ENCODE measurements at regions not wholly inside any gene's neighbourhood (a gene's known extent, or its start where the extent isn't known, plus 50 kb on each side); places are given as distances from the start of the nearest gene placed in this dataset.

- no peak overlapping the region for H3K27ac Mint-ChIP-seq (ENCODE audit: unreplicated experiment)
- no peaks in the 10 kb centered on the region for H3K36me3 Mint-ChIP-seq (ENCODE audit: unreplicated experiment)
- TF ChIP-seq CTCF (IDR thresholded peaks at IDR 0.05) = no peak
- no peaks in the 10 kb centered on the region for H3K9me3 Mint-ChIP-seq (ENCODE audit: unreplicated experiment)
- peaks cover 4% of the 10 kb centered on the region for H3K4me1 Mint-ChIP-seq (ENCODE audit: unreplicated experiment)
- H3K27me3 Mint-ChIP-seq (ENCODE audit: unreplicated experiment) = peaks cover 35% of the 10 kb centered on the region
- DNase-seq (ENCODE audit: extremely low spot score, unreplicated experiment) = no peak
- no peak overlapping the region for H3K4me3 Mint-ChIP-seq (ENCODE audit: unreplicated experiment)
Measured at GRCh38 chr5:176725521-176726280, 78.4 kb downstream of the TSPAN17 start.

- peaks cover 39% of the 10 kb centered on the region for H3K27me3 Mint-ChIP-seq (ENCODE audit: unreplicated experiment)
- H3K9me3 Mint-ChIP-seq (ENCODE audit: unreplicated experiment) = no peaks in the 10 kb centered on the region
- DNase-seq (ENCODE audit: extremely low spot score, unreplicated experiment) = no peak
- no peak overlapping the region for H3K4me3 Mint-ChIP-seq (ENCODE audit: unreplicated experiment)
- no peaks in the 10 kb centered on the region for H3K36me3 Mint-ChIP-seq (ENCODE audit: unreplicated experiment)
- H3K27ac Mint-ChIP-seq (ENCODE audit: unreplicated experiment) = no peak overlapping the region
- no peak for TF ChIP-seq CTCF (IDR thresholded peaks at IDR 0.05)
- peaks cover 4% of the 10 kb centered on the region for H3K4me1 Mint-ChIP-seq (ENCODE audit: unreplicated experiment)
Measured at GRCh38 chr5:176726746-176727527, 79.7 kb downstream of the TSPAN17 start.

- peaks cover 4% of the 10 kb centered on the region for H3K4me1 Mint-ChIP-seq (ENCODE audit: unreplicated experiment)
- no peak for DNase-seq (ENCODE audit: extremely low spot score, unreplicated experiment)
- no peaks in the 10 kb centered on the region for H3K36me3 Mint-ChIP-seq (ENCODE audit: unreplicated experiment)
- no peaks in the 10 kb centered on the region for H3K9me3 Mint-ChIP-seq (ENCODE audit: unreplicated experiment)
- H3K27me3 Mint-ChIP-seq (ENCODE audit: unreplicated experiment) = peaks cover 34% of the 10 kb centered on the region
- TF ChIP-seq CTCF (IDR thresholded peaks at IDR 0.05) = no peak
- H3K27ac Mint-ChIP-seq (ENCODE audit: unreplicated experiment) = no peak overlapping the region
- H3K4me3 Mint-ChIP-seq (ENCODE audit: unreplicated experiment) = no peak overlapping the region
Measured at GRCh38 chr5:176727528-176727900, 80.2 kb downstream of the TSPAN17 start.

- DNase-seq (ENCODE audit: extremely low spot score, unreplicated experiment) = no peak
- no peak overlapping the region for H3K4me3 Mint-ChIP-seq (ENCODE audit: unreplicated experiment)
- H3K9me3 Mint-ChIP-seq (ENCODE audit: unreplicated experiment) = no peaks in the 10 kb centered on the region
Measured at GRCh38 chr5:176727983-176728675, 80.8 kb downstream of the TSPAN17 start.

More at GRCh38 chr5:176727983-176728675, 80.8 kb downstream of the TSPAN17 start:
- TF ChIP-seq CTCF (IDR thresholded peaks at IDR 0.05) = no peak
- Mint-ChIP-seq H3K27ac (ENCODE audit: unreplicated experiment) (no peak overlapping the region), H3K27me3 (ENCODE audit: unreplicated experiment) (peaks cover 33% of the 10 kb centered on the region), H3K4me1 (ENCODE audit: unreplicated experiment) (peaks cover 4% of the 10 kb centered on the region), H3K36me3 (ENCODE audit: unreplicated experiment) (no peaks in the 10 kb centered on the region)

Measured in osteocyte (in vitro differentiated cells).